Skeletal muscle cell (primary cell): ENCODE measurements at regions not wholly inside any gene's neighbourhood (a gene's known extent, or its start where the extent isn't known, plus 50 kb on each side); places are given as distances from the start of the nearest gene placed in this dataset.
"Not testable (repeated sequence)": the region's sequence is repeated elsewhere in the genome, so short reads cannot be mapped to it uniquely, and the experiment has no call there.

Experiments used
- DNase-seq: peaks from one replicate; pipeline ENCODE4 v3.0.0-alpha.2; 2010; ENCODE audit warnings: low read depth
- H3K4me3 ChIP-seq: 2 replicates; pipeline ENCODE4 v1.5.1; 2011; ENCODE audit warnings: low read depth, mild to moderate bottlenecking, control low read depth, low read length, moderate library complexity

- DNase-seq, H3K4me3 ChIP-seq: not testable (repeated sequence)
Observed at GRCh38 chr5:120351071-120351470, 113.0 kb upstream of the PRR16 start.

GRCh38 chr5:120354126-120354525 is 110.0 kb upstream of the PRR16 start:
- H3K4me3 ChIP-seq: no peak overlapping the region
- DNase-seq: no peak

GRCh38 chr5:120358949-120359348 is 105.2 kb upstream of the PRR16 start:
- DNase-seq: no peak
- H3K4me3 ChIP-seq: no peak overlapping the region

GRCh38 chr5:120361941-120362340 is 102.2 kb upstream of the PRR16 start:
- H3K4me3 ChIP-seq: no peak overlapping the region

GRCh38 chr5:120362426-120362825 is 101.7 kb upstream of the PRR16 start:
- no peak for DNase-seq
- no peak overlapping the region for H3K4me3 ChIP-seq

More at GRCh38 chr5:120361941-120362340, 102.2 kb upstream of the PRR16 start:
- no peak for DNase-seq

GRCh38 chr5:120365656-120366446 is 98.2 kb upstream of the PRR16 start:
- peak; percentile 31 for DNase-seq
- no peak overlapping the region for H3K4me3 ChIP-seq

- no peak for DNase-seq
- no peak overlapping the region for H3K4me3 ChIP-seq
Observed at GRCh38 chr5:120367896-120368634, 96.0 kb upstream of the PRR16 start.

GRCh38 chr5:120368923-120369715 is 95.0 kb upstream of the PRR16 start:
- no peak overlapping the region for H3K4me3 ChIP-seq
- DNase-seq: no peak

GRCh38 chr5:120372899-120373298 is 91.2 kb upstream of the PRR16 start:
- H3K4me3 ChIP-seq: no peak overlapping the region
- DNase-seq: no peak

- no peak for DNase-seq
- no peak overlapping the region for H3K4me3 ChIP-seq
Observed at GRCh38 chr5:120375248-120375647, 88.9 kb upstream of the PRR16 start.

GRCh38 chr5:120380644-120381043 is 83.5 kb upstream of the PRR16 start:
- H3K4me3 ChIP-seq: no peak overlapping the region
- no peak for DNase-seq

- H3K4me3 ChIP-seq: no peak overlapping the region
- DNase-seq: no peak
Observed at GRCh38 chr5:120382833-120383232, 81.3 kb upstream of the PRR16 start.

GRCh38 chr5:120386981-120387380 is 77.1 kb upstream of the PRR16 start:
- no peak for DNase-seq
- no peak overlapping the region for H3K4me3 ChIP-seq

- DNase-seq: peak; percentile 87
- no peak overlapping the region for H3K4me3 ChIP-seq
Observed at GRCh38 chr5:120388016-120388781, 75.9 kb upstream of the PRR16 start.

GRCh38 chr5:120394259-120394658 is 69.8 kb upstream of the PRR16 start:
- DNase-seq: no peak

GRCh38 chr5:120396186-120396585 is 67.9 kb upstream of the PRR16 start:
- H3K4me3 ChIP-seq: no peak overlapping the region
- DNase-seq: peak; percentile 87

More at GRCh38 chr5:120394259-120394658, 69.8 kb upstream of the PRR16 start:
- H3K4me3 ChIP-seq: no peak overlapping the region

GRCh38 chr5:120400356-120400755 is 63.7 kb upstream of the PRR16 start:
- no peak for DNase-seq
- no peak overlapping the region for H3K4me3 ChIP-seq

- H3K4me3 ChIP-seq: no peak overlapping the region
- DNase-seq: no peak
Observed at GRCh38 chr5:120402606-120403005, 61.5 kb upstream of the PRR16 start.

GRCh38 chr5:120405286-120405864 is 58.7 kb upstream of the PRR16 start:
- DNase-seq: peak; percentile 75
- H3K4me3 ChIP-seq: no peak overlapping the region
